ENCODE measurements at regions not wholly inside any gene's neighbourhood (a gene's known extent, or its start where the extent isn't known, plus 50 kb on each side); places are given as distances from the start of the nearest gene placed in this dataset.

- no peak overlapping the region for H2AFZ ChIP-seq (ENCODE audit: low read length)
- H3K4me1 ChIP-seq (ENCODE audit: low read length) = no peaks in the 10 kb centered on the region
- H4K20me1 ChIP-seq (ENCODE audit: insufficient read depth, low read length) = no peaks in the 10 kb centered on the region
- H3K79me2 ChIP-seq (ENCODE audit: low read length) = no peaks in the 10 kb centered on the region
- H3K9me2 ChIP-seq (replicated peaks; ENCODE audit: insufficient read depth, low read length) = no peaks in the 10 kb centered on the region
- no peak overlapping the region for H3K4me3 ChIP-seq (ENCODE audit: low read length)
- no peaks in the 10 kb centered on the region for H3F3A ChIP-seq (ENCODE audit: insufficient read depth, low read length)
- no peak for DNase-seq
- no peaks in the 10 kb centered on the region for H3K9me3 ChIP-seq (replicated peaks; ENCODE audit: insufficient read depth, low read length)
- H3K27me3 ChIP-seq (replicated peaks; ENCODE audit: insufficient read depth, low read length) = no peaks in the 10 kb centered on the region
- TF ChIP-seq EZH2 (optimal IDR thresholded peaks at IDR 0.05; ENCODE audit: low read depth, low read length) (no peak), EZH2phosphoT487 (IDR thresholded peaks at IDR 0.05; ENCODE audit: low read length) (no peak), CTCF (IDR thresholded peaks at IDR 0.05; ENCODE audit: low read length) (no peak)
- H3K27ac ChIP-seq (ENCODE audit: low read length) = no peak overlapping the region
- H3K36me3 ChIP-seq (replicated peaks; ENCODE audit: insufficient read depth, low read length) = no peaks in the 10 kb centered on the region
- H3K4me2 ChIP-seq (ENCODE audit: low read depth, low read length) = no peak overlapping the region
- H3K9ac ChIP-seq (ENCODE audit: low read length) = no peak overlapping the region
These were observed 1709.5 kb upstream of the AGA start for GRCh38 chr4:179151770-179152169.

- no peak for TF ChIP-seq EZH2 (optimal IDR thresholded peaks at IDR 0.05; ENCODE audit: low read depth, low read length)
- no peak for TF ChIP-seq EZH2phosphoT487 (IDR thresholded peaks at IDR 0.05; ENCODE audit: low read length)
- TF ChIP-seq CTCF (IDR thresholded peaks at IDR 0.05; ENCODE audit: low read length) = no peak
- DNase-seq = no peak
- no peaks in the 10 kb centered on the region for H3K9me2 ChIP-seq (replicated peaks; ENCODE audit: insufficient read depth, low read length)
These were observed 1720.9 kb upstream of the AGA start for GRCh38 chr4:179163147-179163546.

GRCh38 chr4:179164267-179164999 is 1722.2 kb upstream of the AGA start:
- Histone ChIP-seq H3K79me2 (ENCODE audit: low read length) (no peaks in the 10 kb centered on the region), H3K27ac (ENCODE audit: low read length) (no peak overlapping the region), H2AFZ (ENCODE audit: low read length) (no peak overlapping the region), H3K4me1 (ENCODE audit: low read length) (no peaks in the 10 kb centered on the region), H3K9me2 (replicated peaks; ENCODE audit: insufficient read depth, low read length) (no peaks in the 10 kb centered on the region), H3K4me3 (ENCODE audit: low read length) (no peak overlapping the region), H3K27me3 (replicated peaks; ENCODE audit: insufficient read depth, low read length) (no peaks in the 10 kb centered on the region), H4K20me1 (ENCODE audit: insufficient read depth, low read length) (no peaks in the 10 kb centered on the region), H3K4me2 (ENCODE audit: low read depth, low read length) (no peak overlapping the region), H3K9me3 (replicated peaks; ENCODE audit: insufficient read depth, low read length) (no peaks in the 10 kb centered on the region), H3K36me3 (replicated peaks; ENCODE audit: insufficient read depth, low read length) (no peaks in the 10 kb centered on the region), H3F3A (ENCODE audit: insufficient read depth, low read length) (no peaks in the 10 kb centered on the region), H3K9ac (ENCODE audit: low read length) (no peak overlapping the region)
- DNase-seq = no peak
- TF ChIP-seq EZH2phosphoT487 (IDR thresholded peaks at IDR 0.05; ENCODE audit: low read length) (no peak), CTCF (IDR thresholded peaks at IDR 0.05; ENCODE audit: low read length) (no peak), EZH2 (optimal IDR thresholded peaks at IDR 0.05; ENCODE audit: low read depth, low read length) (no peak)

More at GRCh38 chr4:179163147-179163546, 1720.9 kb upstream of the AGA start:
- Histone ChIP-seq H3K4me1 (ENCODE audit: low read length) (no peaks in the 10 kb centered on the region), H3K36me3 (replicated peaks; ENCODE audit: insufficient read depth, low read length) (no peaks in the 10 kb centered on the region), H3K4me3 (ENCODE audit: low read length) (no peak overlapping the region), H4K20me1 (ENCODE audit: insufficient read depth, low read length) (no peaks in the 10 kb centered on the region), H3K79me2 (ENCODE audit: low read length) (no peaks in the 10 kb centered on the region), H3K4me2 (ENCODE audit: low read depth, low read length) (no peak overlapping the region), H2AFZ (ENCODE audit: low read length) (no peak overlapping the region), H3K9ac (ENCODE audit: low read length) (no peak overlapping the region), H3F3A (ENCODE audit: insufficient read depth, low read length) (no peaks in the 10 kb centered on the region), H3K27me3 (replicated peaks; ENCODE audit: insufficient read depth, low read length) (no peaks in the 10 kb centered on the region), H3K27ac (ENCODE audit: low read length) (no peak overlapping the region), H3K9me3 (replicated peaks; ENCODE audit: insufficient read depth, low read length) (no peaks in the 10 kb centered on the region)

All from MM.1S (cell line).